ENCODE measurements at regions not wholly inside any gene's neighbourhood (a gene's known extent, or its start where the extent isn't known, plus 50 kb on each side); places are given as distances from the start of the nearest gene placed in this dataset.
"Not testable (repeated sequence)": the region's sequence is repeated elsewhere in the genome, so short reads cannot be mapped to it uniquely, and the experiment has no call there.

GRCh38 chr5:84436866-84437265 lies 52.2 kb upstream of the EDIL3 start:
- Mint-ChIP-seq H3K27me3 (no peaks in the 10 kb centered on the region), H3K9me3 (peaks cover 0 to 12% (median 4%) of the 10 kb centered on the region in 7 donors), H3K27ac (no peak overlapping the region), H3K36me3 (no peaks in the 10 kb centered on the region), H3K4me3 (no peak overlapping the region), H3K4me1 (no peaks in the 10 kb centered on the region)
- no peak overlapping the region for H3K4me3 ChIP-seq (ENCODE audit: low read depth, low read length)
- H3K36me3 ChIP-seq (ENCODE audit: control insufficient read depth, insufficient read depth, low read length) = no peaks in the 10 kb centered on the region
- H3K27me3 ChIP-seq (ENCODE audit: control insufficient read depth, insufficient read depth, low read length) = no peaks in the 10 kb centered on the region
- DNase-seq (no peak), ATAC-seq (ENCODE audit: low read depth in 2 of 2) (no peak)
- no peak overlapping the region for H3K27ac ChIP-seq (ENCODE audit: insufficient read depth, low read length, poor library complexity, severe bottlenecking)
- H3K9me3 ChIP-seq (ENCODE audit: control insufficient read depth in 2 of 2, low read length in 2 of 2) = no peaks in the 10 kb centered on the region
- H3K4me1 ChIP-seq (ENCODE audit: control insufficient read depth, insufficient read depth, low read length, poor library complexity, severe bottlenecking) = no peaks in the 10 kb centered on the region

GRCh38 chr5:84435861-84436346 lies 51.2 kb upstream of the EDIL3 start:
- H3K4me3 ChIP-seq (ENCODE audit: low read depth, low read length); H3K27me3 Mint-ChIP-seq; H3K4me1 ChIP-seq (ENCODE audit: control insufficient read depth, insufficient read depth, low read length, poor library complexity, severe bottlenecking); H3K36me3 ChIP-seq (ENCODE audit: control insufficient read depth, insufficient read depth, low read length); DNase-seq; H3K27ac Mint-ChIP-seq; ATAC-seq (ENCODE audit: low read depth in 2 of 2); H3K9me3 ChIP-seq (ENCODE audit: control insufficient read depth in 2 of 2, low read length in 2 of 2); H3K9me3 Mint-ChIP-seq; H3K4me1 Mint-ChIP-seq; H3K27me3 ChIP-seq (ENCODE audit: control insufficient read depth, insufficient read depth, low read length); H3K36me3 Mint-ChIP-seq; H3K27ac ChIP-seq (ENCODE audit: insufficient read depth, low read length, poor library complexity, severe bottlenecking); H3K4me3 Mint-ChIP-seq: not testable (repeated sequence)
